Peyer's patch (tissue), 4 donors: ENCODE measurements at regions not wholly inside any gene's neighbourhood (a gene's known extent, or its start where the extent isn't known, plus 50 kb on each side); places are given as distances from the start of the nearest gene placed in this dataset.

Experiments used
- POLR2A ChIP-seq, 2 donors: fragments of 450-650 bp; IDR thresholded peaks; one replicate each; pipeline ENCODE4 v1.5.1; 2017; ENCODE audit warnings: antibody characterized with exemption in 2 of 2, mild to moderate bottlenecking in 2 of 2, moderate library complexity in 2 of 2
- TF ChIP-seq, protein P1 (sequence below), 6 experiments: fragments of 450-650 bp in 4 of 6; fragments of 200-600 bp in 2 of 6; sonication (generic) in 1 of 6; IDR thresholded peaks; one replicate each; pipeline ENCODE4 v1.5.1; 2017 to 2019; ENCODE audit warnings: antibody characterized with exemption in 6 of 6, mild to moderate bottlenecking in 3 of 6, moderate library complexity in 1 of 6

- TF ChIP-seq, protein P1, sequence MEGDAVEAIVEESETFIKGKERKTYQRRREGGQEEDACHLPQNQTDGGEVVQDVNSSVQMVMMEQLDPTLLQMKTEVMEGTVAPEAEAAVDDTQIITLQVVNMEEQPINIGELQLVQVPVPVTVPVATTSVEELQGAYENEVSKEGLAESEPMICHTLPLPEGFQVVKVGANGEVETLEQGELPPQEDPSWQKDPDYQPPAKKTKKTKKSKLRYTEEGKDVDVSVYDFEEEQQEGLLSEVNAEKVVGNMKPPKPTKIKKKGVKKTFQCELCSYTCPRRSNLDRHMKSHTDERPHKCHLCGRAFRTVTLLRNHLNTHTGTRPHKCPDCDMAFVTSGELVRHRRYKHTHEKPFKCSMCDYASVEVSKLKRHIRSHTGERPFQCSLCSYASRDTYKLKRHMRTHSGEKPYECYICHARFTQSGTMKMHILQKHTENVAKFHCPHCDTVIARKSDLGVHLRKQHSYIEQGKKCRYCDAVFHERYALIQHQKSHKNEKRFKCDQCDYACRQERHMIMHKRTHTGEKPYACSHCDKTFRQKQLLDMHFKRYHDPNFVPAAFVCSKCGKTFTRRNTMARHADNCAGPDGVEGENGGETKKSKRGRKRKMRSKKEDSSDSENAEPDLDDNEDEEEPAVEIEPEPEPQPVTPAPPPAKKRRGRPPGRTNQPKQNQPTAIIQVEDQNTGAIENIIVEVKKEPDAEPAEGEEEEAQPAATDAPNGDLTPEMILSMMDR (IDR thresholded peaks at IDR 0.05): no peak
- no peak for TF ChIP-seq POLR2A (IDR thresholded peaks at IDR 0.05)
Measured at GRCh38 chr6:22199771-22200170, 97.1 kb downstream of the PRL start.
